Neural cell (in vitro differentiated cells): ENCODE measurements at regions not wholly inside any gene's neighbourhood (a gene's known extent, or its start where the extent isn't known, plus 50 kb on each side); places are given as distances from the start of the nearest gene placed in this dataset.

Experiments
- H2AFZ ChIP-seq: fragments of 200-600, 300-800 bp; sonication (generic), shearing (Covaris generic); 2 replicates; pipeline ENCODE4 v1.6.0; 2014; ENCODE audit warnings: low read depth, mild to moderate bottlenecking, antibody characterized with exemption, low read length, moderate library complexity
- H3F3A ChIP-seq: fragments of 200-600 bp; shearing (Covaris generic); 2 replicates; pipeline ENCODE4 v1.6.1; 2016; ENCODE audit warnings: mild to moderate bottlenecking, moderate library complexity, mixed read lengths, antibody characterized with exemption, low read length; ENCODE audit not compliant: insufficient read depth, poor library complexity, severe bottlenecking
- H3K27ac ChIP-seq: fragments of 200-600, 300-800 bp; sonication (generic), shearing (Covaris generic); 2 replicates; pipeline ENCODE4 v1.5.1; 2014; ENCODE audit warnings: mild to moderate bottlenecking, low read length, moderate library complexity
- H3K27me3 ChIP-seq: fragments of 300-800, 200-600 bp; sonication (generic), shearing (Covaris generic); 2 replicates; pipeline ENCODE4 v1.6.0; 2014; ENCODE audit warnings: mild to moderate bottlenecking, low read depth, low read length, moderate library complexity; ENCODE audit not compliant: insufficient read depth
- H3K36me3 ChIP-seq: fragments of 300-800, 200-600 bp; sonication (generic), shearing (Covaris generic); 2 replicates; pipeline ENCODE4 v1.5.1; 2014; ENCODE audit warnings: mild to moderate bottlenecking, antibody characterized with exemption, low read length, moderate library complexity; ENCODE audit not compliant: insufficient read depth
- H3K4me2 ChIP-seq: fragments of 300-800, 200-600 bp; sonication (generic), shearing (Covaris generic); 2 replicates; pipeline ENCODE4 v1.6.0; 2014; ENCODE audit warnings: mild to moderate bottlenecking, low read length
- H3K4me3 ChIP-seq: fragments of 300-800, 200-600 bp; sonication (generic), shearing (Covaris generic); 2 replicates; pipeline ENCODE4 v1.5.1; 2014; ENCODE audit warnings: mild to moderate bottlenecking, low read length, moderate library complexity
- H3K79me2 ChIP-seq: fragments of 200-600 bp; shearing (Covaris generic); replicated peaks from 2 replicates; pipeline ENCODE4 v1.6.0; 2014; ENCODE audit warnings: mild to moderate bottlenecking, low read length, moderate library complexity; ENCODE audit not compliant: insufficient read depth
- H3K9ac ChIP-seq: fragments of 300-800, 200-600 bp; sonication (generic), shearing (Covaris generic); 2 replicates; pipeline ENCODE4 v1.6.1; 2016; ENCODE audit warnings: mild to moderate bottlenecking, low read length, mixed read lengths
- H3K9me2 ChIP-seq: fragments of 200-600 bp; shearing (Covaris generic); 2 replicates; pipeline ENCODE4 v1.6.1; 2016; ENCODE audit warnings: mild to moderate bottlenecking, low read length, mixed read lengths; ENCODE audit not compliant: insufficient read depth
- H3K9me3 ChIP-seq: fragments of 200-600, 300-800 bp; sonication (generic), shearing (Covaris generic); 2 replicates; pipeline ENCODE4 v1.6.1; 2016; ENCODE audit warnings: mild to moderate bottlenecking, mixed run types, low read length, moderate library complexity, mixed read lengths
- H4K20me1 ChIP-seq: fragments of 200-600 bp; shearing (Covaris generic); 2 replicates; pipeline ENCODE4 v1.6.1; 2016; ENCODE audit warnings: mild to moderate bottlenecking, mixed run types; ENCODE audit not compliant: insufficient read depth
- CTCF ChIP-seq: fragments of 450-650 bp; IDR thresholded peaks from 2 replicates; pipeline ENCODE4 v1.5.1; 2014; ENCODE audit warnings: antibody characterized with exemption, mild to moderate bottlenecking, moderate library complexity; ENCODE audit not compliant: poor library complexity, severe bottlenecking
- EP300 ChIP-seq: fragments of 450-650 bp; conservative IDR thresholded peaks from 2 replicates; pipeline ENCODE4 v1.6.1; 2014; ENCODE audit warnings: antibody characterized with exemption, mild to moderate bottlenecking, moderate library complexity; ENCODE audit not compliant: poor library complexity, severe bottlenecking
- EZH2 ChIP-seq: fragments of 200-600, 300-800 bp; shearing (Covaris generic), sonication (generic); IDR thresholded peaks from 2 replicates; pipeline ENCODE4 v1.6.1; 2014; ENCODE audit warnings: antibody characterized with exemption, low read length, borderline replicate concordance, mild to moderate bottlenecking; ENCODE audit not compliant: insufficient read depth, poor library complexity, severe bottlenecking
- MXI1 ChIP-seq: fragments of 450-650 bp; conservative IDR thresholded peaks from 2 replicates; pipeline ENCODE4 v1.6.1; 2014; ENCODE audit warnings: antibody characterized with exemption, mild to moderate bottlenecking; ENCODE audit not compliant: poor library complexity, severe bottlenecking
- POLR2AphosphoS5 ChIP-seq: IDR thresholded peaks from 2 replicates; pipeline ENCODE4 v1.6.1; 2012
- RAD21 ChIP-seq: fragments of 450-650 bp; conservative IDR thresholded peaks from 2 replicates; pipeline ENCODE4 v1.6.1; 2014; ENCODE audit warnings: antibody characterized with exemption, mild to moderate bottlenecking, moderate library complexity
- REST ChIP-seq: IDR thresholded peaks from 2 replicates; pipeline ENCODE4 v1.6.1; 2012; ENCODE audit warnings: borderline replicate concordance
- SMC3 ChIP-seq: fragments of 450-650 bp; conservative IDR thresholded peaks from 2 replicates; pipeline ENCODE4 v1.6.1; 2014; ENCODE audit warnings: antibody characterized with exemption, mild to moderate bottlenecking, moderate library complexity; ENCODE audit not compliant: poor library complexity
- TAF1 ChIP-seq: IDR thresholded peaks from 2 replicates; pipeline ENCODE4 v1.6.1; 2012; ENCODE audit warnings: low read depth

GRCh38 chr16:13805951-13806350 lies 114.0 kb upstream of the ERCC4 start:
- no peak overlapping the region for H3K4me3 ChIP-seq
- no peak overlapping the region for H3K9ac ChIP-seq
- H3K79me2 ChIP-seq = no peaks in the 10 kb centered on the region
- H3F3A ChIP-seq = no peaks in the 10 kb centered on the region
- H3K27ac ChIP-seq = no peak overlapping the region
- H3K36me3 ChIP-seq = no peaks in the 10 kb centered on the region
- TF ChIP-seq CTCF (no peak), EZH2 (no peak), EP300 (no peak), SMC3 (no peak), REST (no peak), RAD21 (no peak), TAF1 (no peak), POLR2AphosphoS5 (no peak)
- no peak overlapping the region for H2AFZ ChIP-seq
- no peaks in the 10 kb centered on the region for H4K20me1 ChIP-seq
- no peaks in the 10 kb centered on the region for H3K9me2 ChIP-seq
- H3K9me3 ChIP-seq = no peaks in the 10 kb centered on the region
- H3K27me3 ChIP-seq = no peaks in the 10 kb centered on the region
- H3K4me2 ChIP-seq = no peak overlapping the region

GRCh38 chr16:13806671-13807070 lies 113.3 kb upstream of the ERCC4 start:
- Histone ChIP-seq H3K4me2 (no peak overlapping the region), H3K27ac (no peak overlapping the region), H3K27me3 (no peaks in the 10 kb centered on the region), H3K4me3 (no peak overlapping the region), H3K9ac (no peak overlapping the region), H3K9me3 (no peaks in the 10 kb centered on the region), H3K36me3 (no peaks in the 10 kb centered on the region), H3K79me2 (no peaks in the 10 kb centered on the region), H4K20me1 (no peaks in the 10 kb centered on the region), H2AFZ (no peak overlapping the region), H3K9me2 (no peaks in the 10 kb centered on the region), H3F3A (no peaks in the 10 kb centered on the region)
- TF ChIP-seq TAF1 (no peak), CTCF (no peak), EP300 (no peak), MXI1 (no peak), RAD21 (no peak), POLR2AphosphoS5 (no peak), EZH2 (no peak), REST (no peak), SMC3 (no peak)
